HepG2 (cell line): ENCODE measurements at regions not wholly inside any gene's neighbourhood (a gene's known extent, or its start where the extent isn't known, plus 50 kb on each side); places are given as distances from the start of the nearest gene placed in this dataset.
"Not testable (repeated sequence)": the region's sequence is repeated elsewhere in the genome, so short reads cannot be mapped to it uniquely, and the experiment has no call there.

Source experiments
- ATAC-seq: fragments of 200-7000 bp; cut with Tn5 transposase; 3 replicates; pipeline ENCODE4 v1.9.1; 2020; ENCODE audit warnings: mild to moderate bottlenecking, moderate library complexity
- BruUV-seq: library from RNA; stranded (reverse); fragments of 400-500 nt; replicated peaks from 2 replicates; lab custom pipeline; 2021; lab: Mats Ljungman, UMichigan
- CTCF ChIA-PET: fragments of 300-600 bp; formaldehyde crosslinking; extraction: SDS; loops from one replicate; lab custom pipeline; 2021; ENCODE audit warnings: low total read pairs, inconsistent platforms, low intra/inter-chr PET ratio; lab: Yijun Ruan, JAX
- POLR2A ChIA-PET: fragments of 350-600 bp; sonication (Branson Sonifier 250); formaldehyde crosslinking; loops from one replicate; lab custom pipeline; 2020; ENCODE audit warnings: antibody characterized with exemption, inconsistent platforms; lab: Yijun Ruan, JAX
- DNase-seq: peaks from one replicate; pipeline ENCODE4 v3.0.0-alpha.2; 2015; ENCODE audit warnings: low spot score
- FAIRE-seq: peaks from 3 replicates; lab custom pipeline; 2011; peaks lifted over from hg19 to GRCh38; lab: Jason Lieb, UNC
- H2AFZ ChIP-seq: one replicate; pipeline ENCODE4 v1.6.1; 2011; ENCODE audit warnings: low read length, inconsistent platforms
- H3K27ac ChIP-seq: fragments of 300-600 bp; 3 replicates; pipeline ENCODE4 v1.8.0; 2011; ENCODE audit warnings: mixed run types, mild to moderate bottlenecking, mixed read lengths, low read length, inconsistent platforms; ENCODE audit not compliant: insufficient read depth; ENCODE audit errors: extremely low read length
- H3K27me3 ChIP-seq, 2 experiments: fragments of 200-600 bp in 1 of 2; 2 replicates in 1 of 2; 3 replicates in 1 of 2; pipeline versions ENCODE4 v1.6.0 to v1.8.0; 2011; ENCODE audit warnings: low read length in 2 of 2, mild to moderate bottlenecking in 2 of 2, moderate library complexity in 2 of 2, inconsistent platforms in 1 of 2; ENCODE audit not compliant: insufficient read depth in 2 of 2, control insufficient read depth in 1 of 2
- H3K36me3 ChIP-seq, 2 experiments: fragments of 200-600 bp in 1 of 2; replicated peaks in 1 of 2; 2 replicates in 1 of 2; 3 replicates in 1 of 2; pipeline versions ENCODE4 v1.5.1 to v1.8.0; 2011; ENCODE audit warnings: low read length in 2 of 2, inconsistent platforms in 1 of 2; ENCODE audit not compliant: insufficient read depth in 2 of 2, control insufficient read depth in 1 of 2
- H3K4me1 ChIP-seq: 2 replicates; pipeline ENCODE4 v1.5.1; 2012; ENCODE audit warnings: low read length, inconsistent platforms; ENCODE audit not compliant: insufficient read depth
- H3K4me2 ChIP-seq: 2 replicates; pipeline ENCODE4 v1.6.0; 2011; ENCODE audit warnings: low read depth, low read length, inconsistent platforms
- H3K4me3 ChIP-seq, 3 experiments: fragments of 200-600 bp in 1 of 3; sonication (generic), shearing (Covaris generic) in 1 of 3; replicated peaks in 1 of 3; 2 replicates each; pipeline ENCODE4 v1.5.1; 2011 to 2016; ENCODE audit warnings: low read length in 3 of 3, inconsistent platforms in 2 of 3, low read depth in 2 of 3, mild to moderate bottlenecking in 2 of 3, control low read depth in 1 of 3, mixed read lengths in 1 of 3; ENCODE audit not compliant: insufficient read depth in 1 of 3
- H3K79me2 ChIP-seq: one replicate; pipeline ENCODE4 v1.6.1; 2011; ENCODE audit warnings: low read length, inconsistent platforms; ENCODE audit not compliant: insufficient read depth
- H3K9ac ChIP-seq: 2 replicates; pipeline ENCODE4 v1.6.0; 2011; ENCODE audit warnings: mild to moderate bottlenecking, low read depth, low read length, inconsistent platforms; ENCODE audit not compliant: insufficient read depth
- H3K9me3 ChIP-seq: 2 replicates; pipeline ENCODE4 v1.5.1; 2012; ENCODE audit warnings: mild to moderate bottlenecking, low read length
- H4K20me1 ChIP-seq: 2 replicates; pipeline ENCODE4 v1.6.0; 2011; ENCODE audit warnings: inconsistent platforms, mild to moderate bottlenecking, low read length, moderate library complexity; ENCODE audit not compliant: insufficient read depth
- WGBS: methylation state at CpG from one replicate; pipeline ENCODE4 v1.1.6; 2017; ENCODE audit warnings: low lambda C conversion rate; 5-methylcytosine and 5-hydroxymethylcytosine counted together
- in situ Hi-C: cut with HindIII; loops from 2 replicates; pipeline ENCODE4 v1.10.0; 2017; ENCODE audit warnings: low pct_unique_long_range_greater_than_20kb; ENCODE audit not compliant: extremely low pct_ligation_motif_present
- intact Hi-C: fragments of 100-400 bp; cut with micrococcal nuclease; formaldehyde crosslinking; loops from one replicate; pipeline ENCODE4 v1.10.0; 2022; ENCODE audit not compliant: unreplicated experiment

DNA sequence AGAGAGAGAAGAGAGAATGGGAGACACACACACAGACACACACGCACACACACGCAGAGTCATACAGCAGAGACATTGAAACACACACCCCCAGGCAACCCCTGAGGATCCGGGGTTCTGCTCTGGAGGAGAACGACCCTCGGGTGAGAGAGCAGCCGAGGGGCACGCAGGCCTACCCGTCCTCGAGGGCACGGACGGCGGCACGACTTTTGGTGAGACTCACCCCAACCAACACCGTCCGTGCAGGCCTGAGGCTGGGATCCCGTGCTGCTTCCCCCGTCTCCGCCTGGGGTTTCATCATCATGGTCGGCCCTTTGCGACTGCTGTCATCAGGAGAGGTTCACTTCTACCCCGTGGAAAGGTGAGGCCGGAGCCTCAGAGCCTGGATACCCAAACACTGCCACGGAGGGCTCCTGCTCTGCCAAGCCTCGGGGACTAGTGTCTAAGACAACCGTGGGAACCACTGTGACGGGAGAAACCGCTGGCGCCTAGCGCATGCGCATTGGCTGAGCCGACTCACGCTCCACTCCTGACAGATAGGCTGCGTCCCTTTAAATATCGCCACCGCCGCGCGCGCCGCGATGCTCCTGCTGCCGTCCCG, 703.4 kb upstream of the TPTE start:
- H3K4me1 ChIP-seq, ATAC-seq, H2AFZ ChIP-seq, H3K79me2 ChIP-seq, in situ Hi-C loops, CTCF ChIA-PET, H3K36me3 ChIP-seq, H3K4me2 ChIP-seq, FAIRE-seq, H3K27ac ChIP-seq, H3K4me3 ChIP-seq, H4K20me1 ChIP-seq, DNase-seq, H3K27me3 ChIP-seq, POLR2A ChIA-PET, intact Hi-C loops, BruUV-seq, H3K9ac ChIP-seq: not testable (repeated sequence)
- whole genome bisulfite sequencing, result 43% methylated on average over 19 of the region's 43 CpGs
- peaks cover 18% of the 10 kb centered on the region for H3K9me3 ChIP-seq

DNA sequence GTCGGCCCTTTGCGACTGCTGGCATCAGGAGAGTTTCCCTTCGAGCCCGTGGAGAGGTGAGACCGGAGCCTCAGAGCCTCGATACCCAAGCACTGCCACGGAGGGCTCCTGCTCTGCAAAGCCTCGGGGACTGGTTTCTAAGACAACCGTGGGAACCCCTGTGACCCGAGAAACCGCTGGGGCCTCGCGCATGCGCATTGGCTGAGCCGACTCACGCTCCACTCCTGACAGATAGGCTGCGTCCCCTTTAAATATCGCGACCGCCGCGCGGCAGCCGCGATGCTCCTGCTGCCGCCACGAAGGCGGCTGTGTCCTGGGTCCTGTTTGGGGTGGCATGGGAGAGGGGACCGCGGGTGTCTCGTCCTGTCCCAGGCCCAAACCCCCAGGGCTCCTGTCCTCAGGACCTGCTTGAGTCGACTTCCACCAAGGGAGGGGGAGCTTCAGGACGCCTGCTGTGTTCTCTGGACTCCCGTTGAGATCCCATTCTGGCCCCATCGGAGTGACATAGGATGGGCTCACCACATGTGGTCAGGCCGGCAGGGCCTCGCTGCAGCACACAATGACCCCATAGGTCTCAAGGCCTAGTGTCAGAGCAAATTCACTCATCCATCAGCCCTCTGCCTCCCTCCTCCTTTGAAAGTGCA, 701.7 kb upstream of the TPTE start:
- WGBS, result 79% methylated on average over 11 of the region's 37 CpGs
- BruUV-seq, H3K9ac ChIP-seq, H3K79me2 ChIP-seq, H3K36me3 ChIP-seq, H3K4me2 ChIP-seq, intact Hi-C loops, FAIRE-seq, POLR2A ChIA-PET, H3K27ac ChIP-seq, CTCF ChIA-PET, in situ Hi-C loops, H3K4me1 ChIP-seq, H3K27me3 ChIP-seq, DNase-seq, H2AFZ ChIP-seq, H4K20me1 ChIP-seq, H3K4me3 ChIP-seq, ATAC-seq: not testable (repeated sequence)
- H3K9me3 ChIP-seq, result peaks cover 14% of the 10 kb centered on the region

DNA sequence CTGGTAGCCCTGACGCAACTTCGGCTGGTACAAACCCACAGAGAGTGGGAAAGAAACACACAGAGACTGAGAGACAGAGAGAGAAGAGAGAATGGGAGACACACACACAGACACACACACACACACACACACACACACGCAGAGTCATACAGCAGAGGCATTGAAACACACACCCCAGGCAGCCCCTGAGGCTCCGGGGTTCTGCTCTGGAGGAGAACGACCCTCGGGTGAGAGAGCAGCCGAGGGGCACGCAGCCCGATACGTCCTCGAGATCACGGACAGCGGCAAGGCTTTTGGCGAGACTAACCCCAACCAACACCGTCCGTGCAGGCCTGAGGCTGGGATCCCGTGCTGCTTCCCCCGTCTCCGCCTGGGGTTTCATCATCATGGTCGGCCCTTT, 700.8 kb upstream of the TPTE start:
- BruUV-seq, result not testable (repeated sequence)

DNA sequence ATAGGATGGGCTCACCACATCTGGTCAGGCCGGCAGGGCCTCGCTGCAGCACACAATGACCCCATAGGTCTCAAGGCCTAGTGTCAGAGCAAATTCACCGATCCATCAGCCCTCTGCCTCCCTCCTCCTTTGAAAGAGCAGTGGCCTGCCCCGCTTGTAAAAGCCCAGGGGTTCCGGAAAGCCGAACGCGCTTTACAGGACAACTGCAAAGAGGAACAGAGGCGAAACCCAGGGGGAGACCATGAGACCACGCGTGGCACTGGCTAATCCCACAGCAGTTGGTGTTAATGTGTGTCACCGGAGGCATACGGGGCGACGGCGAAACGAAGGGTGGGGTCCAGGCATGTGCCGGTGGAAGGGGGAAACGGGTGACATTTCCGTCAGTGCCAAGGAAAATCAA, 699.9 kb upstream of the TPTE start:
- H3K9ac ChIP-seq, H3K4me1 ChIP-seq, POLR2A ChIA-PET, H3K4me3 ChIP-seq, H3K36me3 ChIP-seq, BruUV-seq, DNase-seq, H3K27ac ChIP-seq, H3K79me2 ChIP-seq, intact Hi-C loops, CTCF ChIA-PET, H2AFZ ChIP-seq, H3K4me2 ChIP-seq, in situ Hi-C loops, H4K20me1 ChIP-seq, H3K27me3 ChIP-seq, FAIRE-seq, ATAC-seq: not testable (repeated sequence)
- 58% methylated on average over 20 of the region's 20 CpGs for WGBS
- peaks cover 14% of the 10 kb centered on the region for H3K9me3 ChIP-seq

More for the DNA sequence above, 700.8 kb upstream of the TPTE start:
- H3K27ac ChIP-seq, H3K79me2 ChIP-seq, ATAC-seq, FAIRE-seq, POLR2A ChIA-PET, H3K27me3 ChIP-seq, CTCF ChIA-PET, H4K20me1 ChIP-seq, in situ Hi-C loops, H3K4me1 ChIP-seq, H3K36me3 ChIP-seq, H3K4me3 ChIP-seq, intact Hi-C loops, H3K9ac ChIP-seq, H2AFZ ChIP-seq, H3K4me2 ChIP-seq, DNase-seq: not testable (repeated sequence)
- H3K9me3 ChIP-seq, result peaks cover 14% of the 10 kb centered on the region
- WGBS, result 67% methylated on average over 20 of the region's 20 CpGs
